Smooth muscle cell (in vitro differentiated cells): ENCODE measurements at regions not wholly inside any gene's neighbourhood (a gene's known extent, or its start where the extent isn't known, plus 50 kb on each side); places are given as distances from the start of the nearest gene placed in this dataset.

ENCODE experiments used
- DNase-seq: peaks from one replicate; lab custom pipeline; 2025; ENCODE audit not compliant: unreplicated experiment; lab: John Stamatoyannopoulos, UW
- H2AFZ ChIP-seq: fragments of 200-600 bp; sonication (generic); 2 replicates; pipeline ENCODE4 v1.6.0; 2016; ENCODE audit warnings: antibody characterized with exemption, low read depth, mild to moderate bottlenecking
- H3F3A ChIP-seq: fragments of 200-600 bp; sonication (generic); 2 replicates; pipeline ENCODE4 v1.6.0; 2017; ENCODE audit warnings: antibody characterized with exemption, low read depth
- H3K27ac ChIP-seq: fragments of 200-600 bp; sonication (generic); 2 replicates; pipeline ENCODE4 v1.5.1; 2016; ENCODE audit warnings: low read depth, mild to moderate bottlenecking
- H3K27me3 ChIP-seq: fragments of 200-600 bp; sonication (generic); 2 replicates; pipeline ENCODE4 v1.6.1; 2016; ENCODE audit warnings: low read depth, mild to moderate bottlenecking
- H3K36me3 ChIP-seq: fragments of 200-600 bp; sonication (generic); 2 replicates; pipeline ENCODE4 v1.5.1; 2016; ENCODE audit warnings: low read depth
- H3K4me1 ChIP-seq: fragments of 200-600 bp; sonication (generic); 2 replicates; pipeline ENCODE4 v1.5.1; 2016; ENCODE audit warnings: low read depth
- H3K4me2 ChIP-seq: fragments of 200-600 bp; sonication (generic); 2 replicates; pipeline ENCODE4 v1.6.0; 2016; ENCODE audit warnings: mild to moderate bottlenecking
- H3K4me3 ChIP-seq: fragments of 200-600 bp; sonication (generic); 2 replicates; pipeline ENCODE4 v1.5.1; 2016; ENCODE audit warnings: mild to moderate bottlenecking
- H3K79me2 ChIP-seq: fragments of 200-600 bp; sonication (generic); 2 replicates; pipeline ENCODE4 v1.6.0; 2016; ENCODE audit warnings: low read depth, mild to moderate bottlenecking
- H3K9ac ChIP-seq: fragments of 200-600 bp; sonication (generic); 2 replicates; pipeline ENCODE4 v1.6.0; 2016; ENCODE audit warnings: low read depth
- H3K9me3 ChIP-seq: fragments of 200-600 bp; sonication (generic); replicated peaks from 2 replicates; pipeline ENCODE4 v1.5.1; 2016; ENCODE audit warnings: low read depth
- H4K20me1 ChIP-seq: fragments of 200-600 bp; sonication (generic); 2 replicates; pipeline ENCODE4 v1.6.0; 2016; ENCODE audit warnings: low read depth
- CTCF ChIP-seq: fragments of 200-600 bp; sonication (generic); IDR thresholded peaks from 2 replicates; pipeline ENCODE4 v1.5.1; 2017; ENCODE audit warnings: borderline replicate concordance, mild to moderate bottlenecking, antibody characterized with exemption; ENCODE audit not compliant: insufficient read depth, poor library complexity, severe bottlenecking
- WGBS: methylation state at CpG from one replicate; pipeline ENCODE4 v1.1.7; 2016; ENCODE audit warnings: low lambda C conversion rate; 5-methylcytosine and 5-hydroxymethylcytosine counted together

- Histone ChIP-seq H3K4me1 (no peaks in the 10 kb centered on the region), H2AFZ (no peak overlapping the region), H3K9me3 (peaks cover under 1% of the 10 kb centered on the region), H3K27me3 (no peaks in the 10 kb centered on the region), H3K27ac (no peak overlapping the region), H4K20me1 (no peaks in the 10 kb centered on the region), H3K9ac (no peak overlapping the region), H3F3A (no peaks in the 10 kb centered on the region), H3K4me2 (no peak overlapping the region), H3K79me2 (no peaks in the 10 kb centered on the region), H3K4me3 (no peak overlapping the region), H3K36me3 (no peaks in the 10 kb centered on the region)
- TF ChIP-seq CTCF = no peak
- WGBS = 96% methylated on average over 5 of the region's 5 CpGs
- DNase-seq = no peak
Observed at GRCh38 chr6:159623156-159623555, 69.9 kb downstream of the SOD2 start.

GRCh38 chr6:159620947-159621346 lies 72.1 kb downstream of the SOD2 start:
- Histone ChIP-seq H3K9me3 (peaks cover 6% of the 10 kb centered on the region), H3K4me3 (no peak overlapping the region), H3K27ac (no peak overlapping the region), H2AFZ (no peak overlapping the region), H3K4me2 (no peak overlapping the region), H3K36me3 (no peaks in the 10 kb centered on the region), H3K27me3 (no peaks in the 10 kb centered on the region), H3F3A (no peaks in the 10 kb centered on the region), H3K4me1 (no peaks in the 10 kb centered on the region), H3K79me2 (no peaks in the 10 kb centered on the region), H3K9ac (no peak overlapping the region), H4K20me1 (no peaks in the 10 kb centered on the region)
- 94% methylated on average over 1 of the region's 1 CpG for WGBS
- no peak for DNase-seq
- no peak for TF ChIP-seq CTCF

GRCh38 chr6:159617444-159617843 lies 75.6 kb downstream of the SOD2 start:
- no peak for DNase-seq
- Histone ChIP-seq H3K4me2 (no peak overlapping the region), H3F3A (no peaks in the 10 kb centered on the region), H3K27me3 (no peaks in the 10 kb centered on the region), H3K9me3 (peaks cover 6% of the 10 kb centered on the region), H4K20me1 (no peaks in the 10 kb centered on the region), H3K27ac (no peak overlapping the region), H3K4me3 (no peak overlapping the region), H3K79me2 (no peaks in the 10 kb centered on the region), H3K4me1 (no peaks in the 10 kb centered on the region), H2AFZ (no peak overlapping the region), H3K9ac (no peak overlapping the region), H3K36me3 (no peaks in the 10 kb centered on the region)
- TF ChIP-seq CTCF = no peak
- WGBS = 100% methylated on average over 1 of the region's 1 CpG

GRCh38 chr6:159616456-159616855 lies 76.6 kb downstream of the SOD2 start:
- Histone ChIP-seq H4K20me1 (no peaks in the 10 kb centered on the region), H3F3A (no peaks in the 10 kb centered on the region), H3K79me2 (no peaks in the 10 kb centered on the region), H3K4me1 (no peaks in the 10 kb centered on the region), H3K27me3 (no peaks in the 10 kb centered on the region), H2AFZ (no peak overlapping the region), H3K36me3 (no peaks in the 10 kb centered on the region), H3K9me3 (peaks cover 6% of the 10 kb centered on the region), H3K27ac (no peak overlapping the region), H3K4me2 (no peak overlapping the region), H3K9ac (no peak overlapping the region), H3K4me3 (no peak overlapping the region)
- no peak for TF ChIP-seq CTCF
- 89% methylated on average over 2 of the region's 2 CpGs for WGBS
- DNase-seq = no peak
